ENCODE measurements at regions not wholly inside any gene's neighbourhood (a gene's known extent, or its start where the extent isn't known, plus 50 kb on each side); places are given as distances from the start of the nearest gene placed in this dataset.

- POLR2A ChIA-PET (ENCODE audit: unreplicated experiment): no interaction called here
- Histone ChIP-seq H3K36me3 (ENCODE audit: low read depth) (no peaks in the 10 kb centered on the region), H3K27me3 (ENCODE audit: insufficient read depth, low read depth) (no peaks in the 10 kb centered on the region), H3K4me1 (replicated peaks; ENCODE audit: insufficient read depth) (no peaks in the 10 kb centered on the region), H2AFZ (no peak overlapping the region), H3K9me3 (ENCODE audit: insufficient read depth, low read depth) (no peaks in the 10 kb centered on the region), H3K27ac (no peak overlapping the region), H4K20me1 (ENCODE audit: insufficient read depth) (no peaks in the 10 kb centered on the region), H3K4me2 (no peak overlapping the region), H3K79me2 (ENCODE audit: low read depth) (no peaks in the 10 kb centered on the region), H3K4me3 (no peak overlapping the region), H3F3A (ENCODE audit: insufficient read depth, low read depth) (no peaks in the 10 kb centered on the region), H3K9me2 (ENCODE audit: insufficient read depth) (no peaks in the 10 kb centered on the region)
- no TSS peak for BruUV-seq (replicated peaks)
- CTCF ChIA-PET: interaction anchor here (0.5 kb wide), 1 partner anchor 42 kb away, joined by 3 read pairs; no protein-coding TSS in a partner anchor
- intact Hi-C loops (cut with micrococcal nuclease; ENCODE audit: unreplicated experiment): no loop called here
- TF ChIP-seq EZH2 (IDR thresholded peaks at IDR 0.05; ENCODE audit: low read depth): no peak
- TF ChIP-seq, protein P1, sequence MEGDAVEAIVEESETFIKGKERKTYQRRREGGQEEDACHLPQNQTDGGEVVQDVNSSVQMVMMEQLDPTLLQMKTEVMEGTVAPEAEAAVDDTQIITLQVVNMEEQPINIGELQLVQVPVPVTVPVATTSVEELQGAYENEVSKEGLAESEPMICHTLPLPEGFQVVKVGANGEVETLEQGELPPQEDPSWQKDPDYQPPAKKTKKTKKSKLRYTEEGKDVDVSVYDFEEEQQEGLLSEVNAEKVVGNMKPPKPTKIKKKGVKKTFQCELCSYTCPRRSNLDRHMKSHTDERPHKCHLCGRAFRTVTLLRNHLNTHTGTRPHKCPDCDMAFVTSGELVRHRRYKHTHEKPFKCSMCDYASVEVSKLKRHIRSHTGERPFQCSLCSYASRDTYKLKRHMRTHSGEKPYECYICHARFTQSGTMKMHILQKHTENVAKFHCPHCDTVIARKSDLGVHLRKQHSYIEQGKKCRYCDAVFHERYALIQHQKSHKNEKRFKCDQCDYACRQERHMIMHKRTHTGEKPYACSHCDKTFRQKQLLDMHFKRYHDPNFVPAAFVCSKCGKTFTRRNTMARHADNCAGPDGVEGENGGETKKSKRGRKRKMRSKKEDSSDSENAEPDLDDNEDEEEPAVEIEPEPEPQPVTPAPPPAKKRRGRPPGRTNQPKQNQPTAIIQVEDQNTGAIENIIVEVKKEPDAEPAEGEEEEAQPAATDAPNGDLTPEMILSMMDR (conservative IDR thresholded peaks at IDR 0.05): no peak
- DNase-seq: no peak
These were observed 543.0 kb upstream of the KCNMB2 start for GRCh38 chr3:177992993-177993970.

DNA sequence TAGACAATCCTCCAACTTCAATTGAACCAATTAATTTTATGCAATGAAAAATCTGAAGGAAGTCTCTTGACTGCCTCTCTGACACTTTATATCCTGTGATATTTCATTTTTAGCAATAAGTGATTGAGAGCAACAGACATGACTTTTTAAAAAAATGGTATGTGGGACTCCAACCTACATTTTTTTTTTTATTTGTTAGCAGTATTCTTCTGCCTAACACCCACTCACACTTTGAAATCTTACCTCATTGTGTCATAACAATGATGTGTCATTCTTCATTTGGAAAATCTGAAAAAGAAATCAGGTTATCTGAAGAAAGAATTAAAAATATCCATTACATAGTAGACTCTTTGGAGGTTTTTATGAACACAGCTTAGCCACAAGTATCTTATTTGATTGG, 541.3 kb upstream of the KCNMB2 start:
- Histone ChIP-seq H4K20me1 (ENCODE audit: insufficient read depth) (no peaks in the 10 kb centered on the region), H3K4me2 (no peak overlapping the region), H3K9me2 (ENCODE audit: insufficient read depth) (no peaks in the 10 kb centered on the region; the same call in 1 of the 2 replicates), H3K4me3 (no peak overlapping the region), H2AFZ (no peak overlapping the region), H3K4me1 (replicated peaks; ENCODE audit: insufficient read depth) (no peaks in the 10 kb centered on the region), H3K27me3 (ENCODE audit: insufficient read depth, low read depth) (no peaks in the 10 kb centered on the region), H3K36me3 (ENCODE audit: low read depth) (no peaks in the 10 kb centered on the region), H3K9me3 (ENCODE audit: insufficient read depth, low read depth) (peaks cover 4% of the 10 kb centered on the region; the same call in 1 of the 2 replicates), H3K79me2 (ENCODE audit: low read depth) (no peaks in the 10 kb centered on the region), H3K27ac (no peak overlapping the region), H3F3A (ENCODE audit: insufficient read depth, low read depth) (no peaks in the 10 kb centered on the region)
- POLR2A ChIA-PET (ENCODE audit: unreplicated experiment): no interaction called here
- BruUV-seq (replicated peaks): no TSS peak
- CTCF ChIA-PET: no interaction called here
- intact Hi-C loops (cut with micrococcal nuclease; ENCODE audit: unreplicated experiment): no loop called here
- no peak for TF ChIP-seq EZH2 (IDR thresholded peaks at IDR 0.05; ENCODE audit: low read depth)
- TF ChIP-seq, protein P1 (conservative IDR thresholded peaks at IDR 0.05): no peak
- DNase-seq: no peak

DNA sequence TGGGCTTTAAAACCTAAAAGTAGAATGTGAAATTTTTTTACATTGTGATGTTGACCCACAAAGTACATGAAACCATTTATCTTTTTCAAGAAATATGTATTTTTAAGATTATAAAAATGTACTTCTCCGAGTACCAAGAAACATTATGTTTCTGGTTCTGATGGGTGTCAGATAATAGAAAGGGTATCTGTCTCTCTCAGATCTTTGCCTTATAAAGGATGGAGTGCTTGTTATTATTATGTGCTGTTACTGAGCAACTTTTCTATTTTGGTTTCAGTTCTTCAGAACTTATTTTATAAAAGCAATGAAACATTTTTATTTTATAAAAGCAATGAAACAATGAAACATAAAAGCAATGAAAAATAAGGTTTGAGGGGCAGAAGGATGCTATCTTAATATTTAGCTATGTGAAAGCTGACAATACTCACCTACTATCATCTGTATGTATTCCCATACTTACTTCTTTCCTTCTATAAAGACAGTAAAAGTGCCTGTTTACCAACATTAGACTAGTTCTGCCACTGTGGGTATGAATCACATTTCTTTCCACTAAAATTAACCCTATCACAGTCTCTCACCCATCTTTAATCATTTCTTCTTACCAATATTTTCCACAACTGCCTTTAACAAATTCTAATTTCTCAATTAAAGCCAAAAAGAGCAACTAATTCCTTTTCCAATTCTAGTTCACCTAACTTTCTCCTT, 540.7 kb upstream of the KCNMB2 start:
- H3K36me3 ChIP-seq (ENCODE audit: low read depth): no peaks in the 10 kb centered on the region
- H3F3A ChIP-seq (ENCODE audit: insufficient read depth, low read depth): no peaks in the 10 kb centered on the region
- CTCF ChIA-PET: no interaction called here
- no peaks in the 10 kb centered on the region for H3K27me3 ChIP-seq (ENCODE audit: insufficient read depth, low read depth)
- peaks cover 4% of the 10 kb centered on the region; the same call in 1 of the 2 replicates for H3K9me3 ChIP-seq (ENCODE audit: insufficient read depth, low read depth)
- no peak overlapping the region for H3K4me3 ChIP-seq
- H3K79me2 ChIP-seq (ENCODE audit: low read depth): no peaks in the 10 kb centered on the region
- H2AFZ ChIP-seq: no peak overlapping the region
- H3K9me2 ChIP-seq (ENCODE audit: insufficient read depth): no peaks in the 10 kb centered on the region; the same call in 1 of the 2 replicates
- H4K20me1 ChIP-seq (ENCODE audit: insufficient read depth): no peaks in the 10 kb centered on the region
- no peak overlapping the region for H3K27ac ChIP-seq
- H3K4me1 ChIP-seq (replicated peaks; ENCODE audit: insufficient read depth): no peaks in the 10 kb centered on the region
- no peak overlapping the region for H3K4me2 ChIP-seq
- no peak for DNase-seq
- BruUV-seq (replicated peaks): no TSS peak
- intact Hi-C loops (cut with micrococcal nuclease; ENCODE audit: unreplicated experiment): no loop called here
- TF ChIP-seq EZH2 (IDR thresholded peaks at IDR 0.05; ENCODE audit: low read depth): no peak
- TF ChIP-seq, protein P1 (conservative IDR thresholded peaks at IDR 0.05): no peak
- POLR2A ChIA-PET (ENCODE audit: unreplicated experiment): no interaction called here

Data from PC-9 (cell line).